ENCODE measurements at regions not wholly inside any gene's neighbourhood (a gene's known extent, or its start where the extent isn't known, plus 50 kb on each side); places are given as distances from the start of the nearest gene placed in this dataset.

DNA sequence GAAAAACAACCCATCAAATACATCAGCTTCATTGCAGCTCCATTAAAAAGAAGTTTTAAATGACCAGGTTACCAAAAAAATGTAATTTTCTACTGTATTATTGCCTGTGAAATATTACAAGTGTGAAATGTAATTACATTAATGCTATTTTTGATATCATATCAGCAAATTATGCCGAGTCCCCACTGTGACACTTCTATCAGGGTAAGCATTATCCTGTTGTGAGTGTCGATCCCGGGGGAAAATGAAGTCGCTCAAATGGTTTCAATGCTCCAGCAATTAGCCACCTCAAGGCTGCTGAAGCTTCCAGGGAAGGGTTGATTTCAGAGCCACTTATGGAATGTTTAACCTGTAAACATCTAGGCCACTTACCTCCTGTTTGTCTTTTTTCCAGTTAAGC is 70.4 kb downstream of the RCN1 start:
- no peak for DNase-seq (ENCODE audit: low read depth)

DNA sequence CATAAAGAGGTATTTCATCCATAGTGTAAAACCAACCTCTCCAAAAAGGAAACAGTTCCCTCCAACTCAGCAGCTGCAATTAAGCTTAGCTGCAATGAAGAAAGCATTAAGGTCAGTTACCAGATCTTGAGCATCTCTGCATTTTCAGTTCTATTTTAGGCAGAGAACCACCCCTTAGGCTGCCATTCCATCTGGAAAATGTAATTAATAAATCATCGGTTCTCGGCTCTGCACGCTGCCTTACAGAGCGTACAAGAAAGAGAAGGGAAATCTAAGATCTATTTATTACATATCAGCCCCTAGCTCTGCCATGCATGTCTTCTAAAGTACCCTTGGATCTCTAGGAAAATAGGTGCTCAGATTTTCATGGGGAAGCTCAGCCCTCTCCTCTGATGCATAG is 71.5 kb downstream of the RCN1 start:
- no peak for DNase-seq (ENCODE audit: low read depth)

DNA sequence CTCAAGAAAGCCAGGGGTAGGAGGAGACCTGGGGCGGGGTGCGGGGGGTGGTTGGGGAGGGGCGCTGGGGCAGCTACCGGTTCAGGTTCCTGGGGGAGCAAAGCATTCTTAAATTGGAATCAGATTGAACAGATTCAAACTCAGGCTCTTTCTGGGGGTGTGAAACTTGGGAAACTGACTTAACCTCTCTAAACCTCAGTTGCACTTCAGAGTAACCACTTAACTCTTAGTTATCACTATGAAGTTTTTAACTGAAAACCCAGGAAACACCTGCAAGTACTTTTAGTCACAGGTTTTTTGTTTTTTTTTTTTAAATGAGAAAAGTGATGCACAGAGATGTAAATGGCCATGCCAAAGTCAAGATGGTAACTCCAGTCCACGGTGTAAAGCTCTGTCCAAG is 72.0 kb downstream of the RCN1 start:
- DNase-seq (ENCODE audit: low read depth), result no peak

DNA sequence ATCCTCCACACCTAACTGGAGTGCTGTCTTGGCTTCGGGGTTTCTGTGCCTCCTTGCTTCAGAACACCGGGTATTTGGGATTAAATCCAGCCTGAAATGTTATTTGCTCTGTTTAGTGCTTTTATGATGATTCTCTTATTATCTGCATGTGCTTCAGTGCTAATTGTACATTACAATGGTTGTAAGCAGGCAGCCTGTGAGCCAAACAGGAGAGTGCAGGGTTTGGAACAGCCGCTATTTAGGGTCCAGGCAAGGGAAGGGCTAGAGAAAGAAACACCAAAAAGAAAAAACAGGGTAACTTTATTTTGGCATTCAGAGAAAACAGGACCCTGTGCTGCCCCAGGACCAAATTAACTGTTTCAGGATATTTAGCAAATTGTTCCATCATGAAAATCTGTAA is 72.7 kb downstream of the RCN1 start:
- no peak for DNase-seq (ENCODE audit: low read depth)

DNA sequence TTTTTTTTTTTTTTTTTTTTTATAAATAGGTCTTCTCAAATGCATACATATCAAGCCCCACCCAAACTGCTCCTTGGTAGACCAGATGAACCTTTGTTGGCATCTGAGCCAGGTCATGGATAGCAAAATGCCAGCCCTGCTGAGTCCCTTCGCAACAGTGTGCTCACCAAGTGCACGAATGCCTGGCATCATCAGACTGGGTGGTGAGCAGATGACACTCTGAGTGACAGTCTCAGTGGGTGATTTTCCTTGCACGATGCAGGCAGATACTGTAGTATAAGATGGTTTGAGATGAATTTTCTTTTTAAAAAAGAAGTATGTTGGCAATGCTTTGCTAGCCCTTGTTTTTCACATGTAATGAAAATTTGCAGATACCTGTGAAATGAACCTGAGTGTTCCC is 74.0 kb downstream of the RCN1 start:
- no peak for DNase-seq (ENCODE audit: low read depth)

DNA sequence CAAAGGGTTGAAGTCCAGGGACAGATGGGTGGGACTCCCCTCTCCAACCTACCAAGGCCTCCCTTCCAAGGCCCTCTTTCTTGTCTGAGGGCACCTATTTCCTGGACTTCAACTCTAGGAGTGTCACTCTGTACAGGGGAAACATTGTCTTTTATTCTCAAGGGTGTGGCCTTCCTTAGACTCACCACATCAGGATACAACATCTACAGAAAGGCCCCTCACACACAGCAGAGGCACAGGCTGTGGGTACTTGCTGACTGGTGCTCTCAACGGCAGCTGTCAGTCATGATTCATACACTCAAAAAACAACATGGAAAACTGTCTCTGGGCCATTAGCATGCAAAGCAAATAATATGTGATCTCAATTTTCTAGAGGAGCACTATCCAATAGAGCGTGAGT is 78.0 kb downstream of the RCN1 start:
- DNase-seq (ENCODE audit: low read depth), result no peak

DNA sequence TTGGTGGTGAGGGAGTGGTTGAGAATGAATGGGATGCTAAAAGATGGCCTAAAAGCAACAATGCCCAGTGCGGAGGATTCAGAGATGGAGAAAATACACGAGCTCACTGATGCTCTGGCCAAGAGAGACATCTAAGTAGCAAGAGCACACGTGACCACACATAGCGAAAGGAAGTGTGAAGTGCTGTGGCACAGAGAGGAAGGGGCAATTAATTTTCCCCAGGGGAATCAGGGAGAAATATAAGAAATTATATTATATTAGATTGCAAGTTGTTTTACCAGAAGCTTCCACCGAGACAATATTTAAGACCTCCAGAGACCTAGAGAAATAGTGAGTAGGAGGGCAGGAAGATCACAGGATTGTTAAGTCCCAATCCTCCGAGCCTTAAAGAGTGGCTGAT is 80.6 kb downstream of the RCN1 start:
- no peak for DNase-seq (ENCODE audit: low read depth)

DNA sequence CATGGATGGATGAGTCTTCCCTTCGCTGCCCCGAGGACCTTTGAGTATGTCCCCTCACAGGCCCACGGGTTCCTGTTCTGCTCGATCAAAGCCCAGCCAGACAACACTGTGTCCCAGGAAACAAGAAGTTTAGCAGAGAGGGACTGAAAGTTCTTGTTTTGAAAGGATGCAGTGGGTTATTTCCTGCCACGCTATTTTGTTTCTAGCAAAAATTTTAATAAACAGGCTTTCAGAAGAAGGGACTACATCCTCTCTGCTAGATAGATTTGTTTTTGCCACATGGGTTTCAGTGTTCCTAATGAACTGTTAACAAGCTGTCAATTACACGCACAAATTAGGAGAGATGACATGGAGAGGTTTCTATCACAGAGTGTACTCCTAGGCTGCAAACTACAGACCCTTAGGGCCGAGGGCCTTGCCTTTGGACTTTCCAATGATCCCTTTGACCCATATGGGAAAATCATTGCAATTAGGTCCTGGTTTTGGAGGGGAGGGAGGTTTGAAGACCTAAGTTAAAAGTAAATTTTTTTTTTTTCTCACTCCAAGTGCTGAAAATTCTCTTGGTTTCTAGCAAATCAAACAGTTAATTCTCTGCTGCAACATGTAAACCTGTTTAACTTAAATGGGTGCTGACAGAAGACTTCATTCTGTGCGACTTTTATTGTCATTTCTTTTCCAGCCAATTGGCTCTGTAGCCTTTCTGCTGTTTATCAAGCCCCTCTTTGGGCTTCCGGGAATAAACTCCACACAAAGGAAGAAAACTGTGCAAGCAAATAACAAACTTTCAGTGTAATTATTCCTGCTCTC is 81.4 kb downstream of the RCN1 start:
- no peak for DNase-seq (ENCODE audit: low read depth)

DNA sequence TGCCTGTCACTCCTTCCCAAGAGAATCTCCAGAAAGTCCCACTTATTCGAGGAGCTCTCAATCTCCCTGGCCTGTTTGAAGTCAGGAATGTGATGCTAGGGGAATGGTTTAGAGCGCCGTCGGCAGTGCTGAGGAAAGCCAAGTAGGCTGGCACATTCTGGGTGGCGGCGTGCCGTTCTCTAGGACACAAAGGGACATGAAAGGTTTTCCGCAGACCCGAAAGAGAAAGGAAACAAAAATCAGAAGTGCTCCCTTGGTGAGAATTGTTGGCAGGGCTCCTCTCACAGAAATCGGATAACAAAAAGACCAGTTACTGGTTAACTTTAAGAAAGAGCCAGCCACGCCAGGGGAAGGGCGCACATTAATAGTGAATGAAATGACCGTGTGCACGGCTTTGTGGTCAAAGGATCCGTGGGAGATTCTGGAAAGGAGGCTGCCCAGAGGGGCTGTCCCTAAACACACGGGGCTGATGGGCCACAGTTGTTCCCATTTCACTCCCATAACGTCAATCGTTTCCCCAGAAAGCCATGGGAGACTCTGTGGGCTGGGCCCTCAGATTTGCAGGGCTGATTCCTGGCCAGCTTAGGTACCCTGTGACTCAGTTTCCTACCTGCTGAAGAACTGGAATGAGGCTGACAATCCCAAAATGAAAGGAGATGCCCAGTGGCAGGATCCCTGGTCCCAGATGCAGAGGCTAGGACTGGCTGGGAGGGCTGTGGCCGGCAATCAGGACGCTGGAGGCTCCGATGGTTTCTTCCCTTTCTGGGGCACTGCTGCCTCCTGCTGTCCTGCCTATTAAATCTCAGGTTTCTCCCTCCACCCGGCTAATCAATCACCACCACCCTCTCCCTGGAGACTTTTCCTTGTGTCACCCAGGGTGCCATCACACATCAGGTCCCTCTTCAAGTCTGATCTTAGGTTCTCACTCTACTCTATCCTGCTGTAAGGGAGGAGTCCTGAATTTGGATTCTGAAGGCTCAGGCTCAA is 82.3 kb downstream of the RCN1 start:
- peak; percentile 52 for DNase-seq (ENCODE audit: low read depth)

DNA sequence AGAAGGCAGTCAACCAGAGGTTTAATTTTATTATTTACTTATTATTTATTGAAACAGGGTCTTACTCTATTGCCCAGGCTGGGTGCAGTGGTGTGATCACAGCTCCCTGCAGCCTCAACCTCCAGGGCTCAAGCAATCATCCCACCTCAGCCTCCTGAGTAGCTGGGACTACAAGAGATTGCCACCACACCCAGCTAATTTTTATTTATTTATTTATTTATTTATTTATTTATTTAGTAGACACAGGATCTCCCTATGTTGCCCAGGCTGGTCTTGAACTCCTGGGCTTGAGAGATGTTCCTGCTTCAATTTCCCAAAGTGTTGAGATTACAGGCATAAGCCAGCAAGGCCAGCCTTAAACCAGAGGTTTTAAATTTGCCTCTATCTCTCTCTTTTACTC is 83.1 kb downstream of the RCN1 start:
- no peak for DNase-seq (ENCODE audit: low read depth)

DNA sequence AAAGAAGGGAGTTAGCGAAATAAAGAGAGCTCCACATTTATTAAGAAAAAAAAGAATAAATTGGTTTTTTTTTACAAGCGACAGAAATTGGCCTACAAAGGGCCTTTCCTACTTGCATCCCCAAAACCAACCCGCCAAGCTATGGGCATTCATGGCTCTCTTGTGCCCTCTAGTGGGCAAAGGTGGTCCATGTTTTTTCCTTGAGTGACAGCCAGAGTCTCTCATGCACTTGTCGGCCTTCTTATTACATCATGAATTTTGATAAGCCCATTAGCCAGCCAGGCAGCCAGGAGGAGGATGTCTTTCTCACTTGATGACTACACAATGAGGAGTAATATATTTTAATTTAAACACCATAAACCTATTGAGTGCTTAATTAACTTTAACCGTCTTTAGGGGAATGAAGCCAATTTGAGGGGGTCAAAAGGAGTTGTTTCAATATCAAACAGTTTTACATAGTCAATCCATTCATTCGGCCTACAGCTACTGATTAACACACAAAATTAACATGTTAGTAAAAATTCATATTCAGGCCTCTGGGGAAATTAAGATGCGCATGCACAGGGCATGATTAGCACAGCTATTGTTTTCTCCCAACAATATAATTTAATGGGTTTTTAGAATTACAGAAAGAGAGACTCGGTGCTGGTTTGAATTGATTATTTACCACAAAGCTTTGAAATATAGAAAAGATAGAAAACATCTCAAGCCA is 85.5 kb downstream of the RCN1 start:
- peak; percentile 68 for DNase-seq (ENCODE audit: low read depth)

DNA sequence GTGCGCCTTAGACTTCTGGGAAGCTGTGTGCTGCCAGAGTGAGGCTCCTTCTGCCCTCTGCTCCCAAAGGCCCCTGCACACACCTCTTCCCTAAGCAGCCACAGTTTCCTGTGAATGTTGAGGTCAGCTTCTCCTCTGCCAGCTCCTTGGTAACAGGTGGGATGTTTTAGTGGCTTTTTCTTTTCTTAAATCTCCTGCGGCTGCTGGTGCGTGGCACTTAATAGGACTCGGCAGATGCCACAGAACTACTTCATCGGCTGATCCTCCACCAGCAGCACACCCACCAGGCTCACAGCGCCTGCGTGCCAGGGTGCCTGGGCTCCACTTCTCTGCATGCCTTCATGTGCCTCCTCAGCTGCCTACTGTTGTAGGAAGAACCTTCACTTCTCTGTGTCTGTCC is 87.8 kb downstream of the RCN1 start:
- no peak for DNase-seq (ENCODE audit: low read depth)

DNA sequence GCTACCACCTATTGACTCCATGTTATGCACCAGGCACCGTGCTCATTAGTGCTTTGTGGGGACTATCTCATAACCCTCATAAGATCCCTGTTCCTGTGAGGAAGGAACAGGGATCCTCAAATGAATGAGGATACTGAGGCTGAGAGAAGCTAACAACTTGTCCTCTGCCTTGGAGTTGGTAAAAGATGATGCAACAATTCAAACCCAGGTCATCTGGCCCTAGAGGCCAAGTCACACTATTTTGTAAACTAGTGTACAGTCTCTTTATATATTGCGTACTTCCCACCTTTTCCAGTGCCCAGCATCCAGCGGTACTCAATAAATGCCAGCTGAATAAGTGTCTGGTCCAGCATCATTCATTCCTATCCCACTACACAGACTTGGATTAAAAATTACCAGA is 92.6 kb downstream of the RCN1 start:
- DNase-seq (ENCODE audit: low read depth), result no peak

DNA sequence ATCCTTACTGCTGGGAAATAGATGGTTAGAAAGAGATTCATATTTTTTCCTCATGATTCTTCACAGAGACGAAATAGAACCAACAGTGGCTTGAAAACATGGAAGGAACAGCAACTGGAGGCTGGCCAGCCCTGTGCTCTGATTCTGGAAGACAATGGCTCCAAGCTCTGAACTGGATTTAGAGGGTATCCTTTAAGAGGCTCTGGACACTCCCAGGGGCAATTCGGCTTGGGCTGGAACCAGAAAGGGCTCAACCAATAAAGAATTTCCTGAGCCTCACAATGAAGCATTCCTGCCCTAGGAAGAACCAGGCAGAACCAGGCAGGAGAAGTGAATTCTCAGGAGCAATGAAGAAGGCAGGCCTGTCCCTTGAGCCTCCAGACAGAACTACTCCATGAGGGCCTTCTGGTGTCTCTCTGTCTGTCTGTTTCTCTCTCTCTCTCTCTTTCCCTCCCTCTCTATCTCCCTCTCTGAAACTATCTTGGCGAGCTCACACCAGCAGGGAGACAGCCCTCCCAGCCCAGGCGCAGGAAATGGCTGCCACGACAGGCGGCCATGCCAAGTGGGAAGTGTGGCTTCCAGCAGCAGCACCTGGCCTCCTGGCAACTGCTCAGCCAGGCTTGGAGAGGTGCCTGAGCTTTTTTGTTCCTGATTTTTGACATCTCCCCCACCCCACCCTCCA is 93.3 kb downstream of the RCN1 start:
- no peak for DNase-seq (ENCODE audit: low read depth)

DNA sequence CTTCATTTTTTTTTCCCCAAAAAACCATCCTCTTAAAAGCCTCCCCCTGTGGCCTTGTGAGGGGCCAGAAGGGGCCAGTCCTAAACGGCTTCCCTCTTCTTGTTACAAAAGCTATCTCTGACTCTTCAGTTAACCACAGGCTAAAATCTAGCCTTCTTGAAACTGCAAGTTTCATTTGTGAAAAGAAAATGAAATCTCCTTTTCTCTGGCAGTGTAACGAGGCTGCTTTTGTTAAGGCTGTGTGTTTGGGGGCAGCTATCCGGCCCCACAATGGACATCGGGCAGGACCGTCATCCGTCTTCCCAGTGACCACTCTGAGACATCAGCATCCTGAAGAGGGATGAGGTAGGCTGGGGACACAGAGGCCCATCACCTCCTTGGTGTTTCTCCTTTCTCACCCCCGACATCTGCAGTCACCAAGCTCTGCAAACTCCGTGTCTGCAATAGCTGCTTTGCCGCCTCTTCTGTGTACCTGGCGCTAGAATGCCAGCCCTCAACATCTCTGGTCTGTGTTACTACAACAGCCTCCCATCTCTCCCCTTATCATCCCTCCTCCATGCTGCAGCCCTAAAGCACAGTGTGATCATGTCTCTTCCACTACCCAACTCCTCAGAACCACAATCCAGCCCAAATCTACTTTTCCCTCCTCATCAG is 94.0 kb downstream of the RCN1 start:
- no peak for DNase-seq (ENCODE audit: low read depth)

DNA sequence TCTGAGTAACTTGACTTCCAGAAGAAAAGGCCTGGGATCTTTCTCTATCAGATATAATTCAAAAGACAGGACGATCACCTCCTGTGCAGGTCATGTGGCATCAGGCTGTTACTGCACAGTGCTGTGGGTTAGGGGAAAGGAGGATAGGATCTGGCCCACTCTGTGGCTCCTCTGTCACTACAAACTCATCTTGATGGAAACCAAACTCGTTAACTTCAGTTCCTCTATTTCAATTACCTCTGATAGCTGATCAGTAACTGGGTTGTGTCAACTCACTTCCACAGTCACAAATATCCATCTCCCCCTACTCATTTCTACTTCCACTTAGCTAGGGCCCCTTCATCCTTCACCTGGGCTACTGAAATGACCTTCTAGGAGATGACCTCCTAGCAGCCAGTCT is 95.2 kb downstream of the RCN1 start:
- DNase-seq (ENCODE audit: low read depth), result no peak

DNA sequence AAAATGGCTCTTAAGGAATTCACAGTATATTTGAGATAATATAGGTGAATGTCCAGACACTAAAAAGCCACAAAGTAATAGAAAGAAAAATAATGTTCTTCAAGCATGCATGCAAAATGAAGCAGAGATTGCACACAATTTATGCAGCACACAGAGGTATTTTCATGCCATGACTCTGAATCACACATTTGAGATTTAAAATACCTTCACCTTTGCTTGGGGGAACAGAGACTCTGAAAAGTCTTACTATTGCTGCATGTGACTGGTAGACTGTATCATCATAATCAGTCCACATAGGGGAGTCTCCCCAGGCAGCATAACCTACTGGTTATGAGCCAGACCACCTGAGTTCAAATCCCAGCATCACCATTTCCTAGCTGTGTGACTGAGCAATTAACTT is 96.2 kb downstream of the RCN1 start:
- DNase-seq (ENCODE audit: low read depth), result no peak

DNA sequence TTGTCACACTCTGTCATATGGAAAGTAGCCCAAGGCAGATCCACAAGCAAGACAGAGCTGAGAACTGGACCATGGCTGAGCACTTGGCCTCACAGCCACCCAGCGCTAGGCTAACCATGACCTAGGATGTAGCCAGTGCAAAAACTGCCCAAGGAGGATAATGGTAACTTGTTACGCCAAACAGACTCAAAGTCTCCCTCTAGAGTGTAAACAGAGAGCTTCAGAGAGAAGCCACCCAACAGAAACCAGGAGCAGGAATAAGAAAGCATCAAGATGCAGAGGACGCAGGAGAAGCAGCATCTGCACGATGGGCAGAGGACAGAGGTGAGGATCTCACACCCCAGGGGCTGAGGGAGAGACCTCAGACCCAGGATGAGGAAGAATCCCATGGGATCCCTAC is 97.9 kb downstream of the RCN1 start:
- DNase-seq (ENCODE audit: low read depth), result no peak

DNA sequence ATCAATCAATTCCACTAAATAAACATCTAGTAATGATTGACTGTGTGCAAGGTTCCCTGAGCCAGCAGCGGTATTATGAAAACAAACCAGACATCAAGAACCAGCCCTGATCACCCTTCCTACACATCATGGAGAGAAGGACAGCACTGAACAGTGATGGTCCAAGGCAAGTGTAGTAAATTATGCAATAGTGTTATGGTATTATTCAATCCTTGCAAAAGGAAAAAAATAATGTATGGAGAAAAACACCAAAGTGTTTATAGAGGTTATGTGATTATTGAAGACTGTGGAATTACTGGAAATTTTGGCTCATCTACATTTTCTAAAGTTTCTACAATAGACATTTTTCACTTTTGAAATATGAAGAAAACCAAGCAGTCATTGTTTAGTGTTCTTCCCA is 105.3 kb downstream of the RCN1 start:
- no peak for DNase-seq (ENCODE audit: low read depth)

DNA sequence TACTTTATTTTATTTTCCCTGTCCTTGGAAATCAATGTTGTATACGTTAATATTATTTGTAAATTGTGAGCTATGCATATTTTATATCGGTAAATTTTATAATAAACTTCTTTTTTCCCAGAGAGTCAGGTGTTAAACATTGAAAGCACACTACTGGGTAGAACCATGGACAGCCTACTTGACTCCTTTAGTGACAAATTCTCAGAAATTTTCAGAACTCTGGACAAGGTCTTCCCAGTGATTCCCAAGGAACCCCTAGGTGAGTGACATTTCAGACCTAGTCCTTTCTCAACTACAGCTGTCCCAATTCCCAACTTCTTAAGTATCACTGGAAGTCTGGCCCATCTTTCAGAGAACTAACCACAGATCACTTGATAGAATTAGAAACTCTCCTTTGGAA is 107.2 kb downstream of the RCN1 start:
- no peak for DNase-seq (ENCODE audit: low read depth)

DNA sequence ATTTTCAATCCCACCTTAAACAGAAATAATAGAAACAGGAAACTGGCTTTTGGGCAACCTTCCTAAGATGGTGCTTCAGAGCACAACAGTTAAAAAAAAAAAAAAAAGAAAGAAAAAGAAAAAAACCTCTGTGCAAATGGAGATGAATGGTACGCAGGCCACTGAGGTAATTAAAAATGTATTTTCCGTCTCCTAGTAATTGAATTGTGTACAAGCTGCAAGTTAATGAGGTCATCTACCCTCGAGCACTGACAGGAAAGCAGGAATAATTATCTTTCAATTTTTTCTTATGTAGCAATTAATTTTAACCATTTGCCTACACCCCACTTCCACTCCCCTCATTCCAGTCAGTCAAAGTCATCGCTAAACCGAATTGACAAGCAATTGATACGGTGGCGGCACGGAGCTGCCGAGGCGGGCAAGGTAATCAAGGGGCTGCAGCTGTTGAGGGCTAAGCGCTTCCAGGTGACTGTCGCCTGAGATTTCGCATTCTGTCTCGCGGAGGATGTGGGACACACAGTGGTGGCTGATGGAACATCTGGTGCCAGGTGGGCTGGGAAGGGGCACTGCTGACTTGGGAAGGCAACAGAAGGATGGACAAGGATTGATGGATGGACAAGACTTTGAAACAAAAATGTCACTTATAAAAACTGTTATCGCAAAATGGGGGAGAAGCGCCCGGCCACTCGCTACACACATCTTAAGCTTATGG is 109.4 kb downstream of the RCN1 start:
- DNase-seq (ENCODE audit: low read depth), result no peak

Measured in stromal cell of bone marrow (primary cell).